Muscle of leg (tissue), 3 donors: ENCODE measurements at regions not wholly inside any gene's neighbourhood (a gene's known extent, or its start where the extent isn't known, plus 50 kb on each side); places are given as distances from the start of the nearest gene placed in this dataset.
"Not testable (repeated sequence)": the region's sequence is repeated elsewhere in the genome, so short reads cannot be mapped to it uniquely, and the experiment has no call there.

ENCODE experiments used
- DNase-seq: peaks from one replicate; pipeline ENCODE4 v3.0.0; 2013
- H3K27ac ChIP-seq: one replicate; pipeline ENCODE4 v1.5.1; 2013; ENCODE audit warnings: mild to moderate bottlenecking, low read length, control low read depth
- H3K27me3 ChIP-seq: one replicate; pipeline ENCODE4 v1.6.1; 2013; ENCODE audit warnings: low read length; ENCODE audit not compliant: control insufficient read depth, insufficient read depth
- H3K36me3 ChIP-seq: one replicate; pipeline ENCODE4 v1.6.1; 2013; ENCODE audit warnings: low read length; ENCODE audit not compliant: control insufficient read depth, insufficient read depth
- H3K4me1 ChIP-seq: one replicate; pipeline ENCODE4 v1.6.1; 2013; ENCODE audit warnings: low read length; ENCODE audit not compliant: control insufficient read depth, insufficient read depth
- H3K4me3 ChIP-seq: one replicate; pipeline ENCODE4 v1.5.1; 2013; ENCODE audit warnings: low read length, control low read depth
- H3K9me3 ChIP-seq: replicated peaks from 2 replicates; pipeline ENCODE4 v1.6.1; 2013; ENCODE audit warnings: low read depth, low read length; ENCODE audit not compliant: control insufficient read depth
- WGBS: methylation state at CpG from one replicate; pipeline ENCODE4 v1.1.5; 2013; ENCODE audit warnings: missing lambda C conversion rate; ENCODE audit not compliant: insufficient coverage; 5-methylcytosine and 5-hydroxymethylcytosine counted together

DNA sequence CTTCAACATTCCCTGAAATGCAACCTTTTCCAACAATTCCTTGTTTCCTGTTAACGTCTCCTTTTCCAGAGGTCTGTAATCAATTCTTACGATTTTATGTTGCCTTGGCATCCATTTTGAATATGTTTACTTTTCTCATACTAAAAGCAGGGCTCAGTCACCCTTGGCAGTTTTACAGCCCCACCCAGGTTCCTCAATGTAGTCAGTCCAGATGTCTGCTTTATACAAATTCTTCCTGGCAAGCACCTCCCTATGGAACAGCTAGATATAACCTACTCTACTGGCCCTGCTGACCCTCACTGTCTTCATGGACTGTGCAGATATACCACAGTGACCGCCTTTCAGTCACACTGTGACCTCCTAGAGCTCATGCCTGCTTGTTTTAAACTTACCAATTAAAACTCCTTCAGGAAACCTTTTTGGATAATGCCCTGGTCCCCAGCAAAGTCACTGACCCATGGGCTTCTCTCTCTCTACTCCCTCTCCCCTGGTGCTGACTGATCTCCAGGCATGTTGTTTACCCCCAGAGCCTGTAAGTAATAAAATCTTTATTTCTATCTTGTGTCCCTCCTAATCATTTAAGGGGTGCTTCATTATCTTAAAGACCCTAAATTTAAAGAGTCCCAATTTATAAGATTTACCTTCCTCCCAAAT is 147.1 kb upstream of the STEAP1 start:
- Histone ChIP-seq H3K27ac (no peak overlapping the region), H3K36me3 (no peaks in the 10 kb centered on the region), H3K4me1 (no peaks in the 10 kb centered on the region), H3K4me3 (no peak overlapping the region), H3K27me3 (no peaks in the 10 kb centered on the region), H3K9me3 (no peaks in the 10 kb centered on the region)
- peak; percentile 1 for DNase-seq
- 62% methylated on average over 3 of the region's 3 CpGs for WGBS

- DNase-seq: no peak
- Histone ChIP-seq H3K27me3 (no peaks in the 10 kb centered on the region), H3K9me3 (no peaks in the 10 kb centered on the region), H3K27ac (no peak overlapping the region), H3K36me3 (no peaks in the 10 kb centered on the region), H3K4me1 (no peaks in the 10 kb centered on the region), H3K4me3 (no peak overlapping the region)
- no CpG with 5 or more reads among the region's 3 CpGs for WGBS
These were observed 146.4 kb upstream of the STEAP1 start for GRCh38 chr7:90007831-90008230.

DNA sequence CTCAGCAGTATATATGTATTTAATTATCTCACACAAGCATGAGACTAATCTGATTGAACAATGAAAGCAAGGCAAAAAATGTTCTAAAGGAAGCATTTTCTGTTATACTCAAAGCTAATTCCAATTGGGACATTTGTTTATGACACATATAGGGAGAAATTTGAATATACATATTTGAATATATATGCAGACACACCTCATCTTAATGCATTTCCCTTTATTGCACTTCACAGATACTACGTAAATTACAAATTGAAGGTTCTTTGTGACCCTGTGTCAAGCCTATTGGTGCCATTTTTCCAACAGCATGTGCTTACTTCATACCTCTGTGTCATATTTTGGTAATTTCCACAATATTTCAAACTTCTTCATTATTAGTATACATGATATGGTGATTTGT is 132.1 kb upstream of the STEAP1 start:
- Histone ChIP-seq H3K4me1 (no peaks in the 10 kb centered on the region), H3K27ac (no peak overlapping the region), H3K9me3 (no peaks in the 10 kb centered on the region), H3K27me3 (no peaks in the 10 kb centered on the region), H3K4me3 (no peak overlapping the region), H3K36me3 (no peaks in the 10 kb centered on the region)
- DNase-seq: no peak
- 100% methylated on average over 1 of the region's 1 CpG for WGBS

GRCh38 chr7:90025771-90026170 is 128.5 kb upstream of the STEAP1 start:
- no peak overlapping the region for H3K27ac ChIP-seq
- H3K4me3 ChIP-seq: no peak overlapping the region
- no peaks in the 10 kb centered on the region for H3K9me3 ChIP-seq
- H3K27me3 ChIP-seq: no peaks in the 10 kb centered on the region
- no CpG with 5 or more reads among the region's 1 CpG for WGBS
- no peak for DNase-seq
- H3K36me3 ChIP-seq: no peaks in the 10 kb centered on the region
- no peaks in the 10 kb centered on the region for H3K4me1 ChIP-seq

- DNase-seq: no peak
- Histone ChIP-seq H3K36me3 (no peaks in the 10 kb centered on the region), H3K27me3 (no peaks in the 10 kb centered on the region), H3K4me1 (no peaks in the 10 kb centered on the region), H3K27ac (no peak overlapping the region), H3K4me3 (no peak overlapping the region), H3K9me3 (no peaks in the 10 kb centered on the region)
- 78% methylated on average over 3 of the region's 4 CpGs for WGBS
These were observed 120.4 kb upstream of the STEAP1 start for GRCh38 chr7:90033850-90034249.

GRCh38 chr7:90053094-90053493 is 101.2 kb upstream of the STEAP1 start:
- no peaks in the 10 kb centered on the region for H3K36me3 ChIP-seq
- no peak for DNase-seq
- H3K9me3 ChIP-seq: no peaks in the 10 kb centered on the region
- H3K4me3 ChIP-seq: no peak overlapping the region
- no peaks in the 10 kb centered on the region for H3K27me3 ChIP-seq
- WGBS: no CpG with 5 or more reads among the region's 3 CpGs
- no peaks in the 10 kb centered on the region for H3K4me1 ChIP-seq
- H3K27ac ChIP-seq: no peak overlapping the region

DNA sequence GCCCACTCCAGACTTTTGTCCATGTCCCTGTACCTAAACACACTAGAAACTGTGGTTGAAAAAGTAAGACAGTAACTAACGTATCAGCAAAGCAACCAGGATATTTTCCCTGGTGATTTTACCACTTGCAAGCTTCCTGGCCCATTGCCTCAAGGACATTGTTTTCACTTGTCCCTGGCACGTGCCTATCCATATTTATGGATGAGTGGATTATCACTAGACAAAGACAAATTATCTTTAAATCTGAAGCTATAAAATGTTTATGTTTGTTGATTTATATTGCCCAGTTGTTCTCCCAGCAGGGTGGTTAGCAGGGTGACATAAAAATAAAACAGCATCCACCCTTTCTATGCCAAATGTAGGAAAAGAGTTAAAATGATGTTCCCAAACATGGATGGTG is 93.2 kb upstream of the STEAP1 start:
- Histone ChIP-seq H3K4me3 (no peak overlapping the region), H3K9me3 (no peaks in the 10 kb centered on the region), H3K27ac (no peak overlapping the region), H3K4me1 (no peaks in the 10 kb centered on the region), H3K27me3 (no peaks in the 10 kb centered on the region), H3K36me3 (no peaks in the 10 kb centered on the region)
- no peak for DNase-seq
- no CpG with 5 or more reads among the region's 2 CpGs for WGBS

- Histone ChIP-seq H3K9me3 (no peaks in the 10 kb centered on the region), H3K27me3 (no peaks in the 10 kb centered on the region), H3K27ac (no peak overlapping the region), H3K4me3 (no peak overlapping the region), H3K36me3 (no peaks in the 10 kb centered on the region), H3K4me1 (no peaks in the 10 kb centered on the region)
- DNase-seq: no peak
- no CpG with 5 or more reads among the region's 2 CpGs for WGBS
These were observed 89.9 kb upstream of the STEAP1 start for GRCh38 chr7:90064370-90064769.

GRCh38 chr7:90067171-90067570 is 87.1 kb upstream of the STEAP1 start:
- peak; percentile 9 for DNase-seq
- Histone ChIP-seq H3K9me3 (no peaks in the 10 kb centered on the region), H3K4me3 (no peak overlapping the region), H3K27ac (no peak overlapping the region), H3K36me3 (no peaks in the 10 kb centered on the region), H3K27me3 (no peaks in the 10 kb centered on the region), H3K4me1 (no peaks in the 10 kb centered on the region)
- 29% methylated on average over 2 of the region's 5 CpGs for WGBS

DNA sequence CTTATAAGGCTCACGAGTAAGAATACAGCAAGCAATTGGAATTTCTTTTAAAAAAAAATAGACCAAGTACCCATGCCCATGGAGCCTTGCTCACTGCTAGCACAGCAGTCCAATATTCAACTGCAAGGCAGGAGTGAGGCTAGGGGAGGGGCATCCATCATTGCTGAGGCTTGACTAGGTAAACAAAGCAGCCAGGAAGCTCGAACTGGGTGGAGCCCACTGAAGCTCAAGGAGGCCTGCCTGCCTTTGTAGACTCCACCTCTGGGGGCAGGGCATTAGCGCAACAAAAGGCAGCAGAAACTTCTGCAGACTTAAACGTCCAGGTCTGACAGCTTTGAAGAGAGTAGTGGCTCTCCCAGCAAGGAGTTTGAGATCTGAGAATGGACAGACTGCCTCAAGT is 84.0 kb upstream of the STEAP1 start:
- not testable (repeated sequence) for H3K9me3 ChIP-seq, H3K4me3 ChIP-seq, H3K4me1 ChIP-seq, H3K36me3 ChIP-seq, DNase-seq, H3K27me3 ChIP-seq, H3K27ac ChIP-seq
- WGBS: 49% methylated on average over 3 of the region's 4 CpGs

- no peaks in the 10 kb centered on the region for H3K27me3 ChIP-seq
- DNase-seq: no peak
- no peaks in the 10 kb centered on the region for H3K4me1 ChIP-seq
- no peak overlapping the region for H3K4me3 ChIP-seq
- no peaks in the 10 kb centered on the region for H3K9me3 ChIP-seq
- WGBS: 65% methylated on average over 2 of the region's 3 CpGs
- H3K27ac ChIP-seq: no peak overlapping the region
- no peaks in the 10 kb centered on the region for H3K36me3 ChIP-seq
These were observed 75.3 kb upstream of the STEAP1 start for GRCh38 chr7:90078921-90079320.
